Stimulated activated naive CD8-positive, alpha-beta T cell treated with anti-CD3 and anti-CD28 coated beads, Interleukin-15, amount 100 ng/mL, for 72 hours (primary cell): ENCODE measurements at regions not wholly inside any gene's neighbourhood (a gene's known extent, or its start where the extent isn't known, plus 50 kb on each side); places are given as distances from the start of the nearest gene placed in this dataset.
"Not testable (repeated sequence)": the region's sequence is repeated elsewhere in the genome, so short reads cannot be mapped to it uniquely, and the experiment has no call there.

ENCODE experiments used
- ATAC-seq: fragments of 150-1000 bp; cut with Tn5 transposase; 2 replicates; pipeline ENCODE4 v1.10.0; 2021; ENCODE audit warnings: mild to moderate bottlenecking, moderate library complexity
- DNase-seq, 2 donors: peaks; one replicate each; pipeline ENCODE4 v3.0.0; 2021 to 2022
- H3K27ac Mint-ChIP-seq, 2 donors: one replicate each; pipeline ENCODE4 v1.8.0; 2022; ENCODE audit warnings: mild to moderate bottlenecking in 2 of 2, mixed read lengths in 2 of 2, moderate library complexity in 2 of 2
- H3K27me3 Mint-ChIP-seq: one replicate; pipeline ENCODE4 v1.8.0; 2022; ENCODE audit warnings: mixed read lengths
- H3K4me1 Mint-ChIP-seq: one replicate; pipeline ENCODE4 v1.8.0; 2022; ENCODE audit warnings: mild to moderate bottlenecking, mixed read lengths
- H3K4me3 Mint-ChIP-seq, 2 donors: one replicate each; pipeline ENCODE4 v1.8.0; 2022; ENCODE audit warnings: mild to moderate bottlenecking in 2 of 2, mixed read lengths in 2 of 2, moderate library complexity in 1 of 2
- H3K9me3 Mint-ChIP-seq, 2 donors: one replicate each; pipeline ENCODE4 v1.8.0; 2022; ENCODE audit warnings: mixed read lengths in 2 of 2

DNA sequence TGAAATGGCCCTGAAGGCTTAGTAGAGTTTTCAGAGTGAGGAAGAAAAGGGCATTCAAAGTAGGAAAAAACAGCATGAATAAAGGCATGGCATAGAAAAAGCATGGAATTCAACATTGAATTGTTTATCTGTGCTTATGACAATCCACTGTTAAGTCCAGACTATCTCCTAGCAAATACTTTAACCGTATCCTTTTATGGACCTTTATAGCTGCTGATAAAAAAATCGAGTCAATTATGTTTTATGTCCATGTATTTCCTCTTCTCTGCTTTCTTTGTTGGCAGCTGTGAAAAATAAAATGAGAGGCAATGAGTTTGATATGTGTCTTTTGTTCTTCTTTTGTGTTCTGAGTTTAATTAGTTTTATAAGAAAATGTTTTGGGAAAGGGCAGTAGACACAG, 70.4 kb downstream of the TDRD15 start:
- H3K9me3 Mint-ChIP-seq: peaks cover 0 to 8% of the 10 kb centered on the region in 2 donors
- ATAC-seq (no peak), DNase-seq (no peak)
- H3K27me3 Mint-ChIP-seq: no peaks in the 10 kb centered on the region
- H3K4me3 Mint-ChIP-seq: no peak overlapping the region
- H3K4me1 Mint-ChIP-seq: no peaks in the 10 kb centered on the region
- H3K27ac Mint-ChIP-seq: no peak overlapping the region

DNA sequence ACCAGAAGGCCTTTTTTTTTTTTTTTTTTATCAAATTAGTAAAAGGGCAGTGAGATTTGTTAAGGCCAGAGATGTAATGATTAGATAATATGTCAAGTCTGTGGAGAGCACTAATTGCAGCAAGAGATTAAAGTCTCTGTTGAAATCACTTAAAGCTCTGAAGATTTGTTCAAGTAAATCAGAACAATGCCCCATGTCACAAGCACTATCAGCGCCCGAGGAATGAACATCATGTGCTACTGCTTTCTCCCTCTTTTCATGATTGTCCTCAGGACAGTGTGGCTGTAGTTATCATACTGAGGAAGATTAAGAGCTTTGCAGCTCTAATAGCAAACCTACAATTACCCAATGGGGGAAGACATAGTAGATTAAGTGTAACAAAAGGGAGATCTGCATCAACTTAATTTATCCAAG, 71.1 kb downstream of the TDRD15 start:
- no peaks in the 10 kb centered on the region for H3K27me3 Mint-ChIP-seq
- no peak for ATAC-seq
- H3K27ac Mint-ChIP-seq: no peak overlapping the region
- no peak for DNase-seq
- peaks cover 0 to 8% of the 10 kb centered on the region in 2 donors for H3K9me3 Mint-ChIP-seq
- no peak overlapping the region for H3K4me3 Mint-ChIP-seq
- H3K4me1 Mint-ChIP-seq: no peaks in the 10 kb centered on the region

DNA sequence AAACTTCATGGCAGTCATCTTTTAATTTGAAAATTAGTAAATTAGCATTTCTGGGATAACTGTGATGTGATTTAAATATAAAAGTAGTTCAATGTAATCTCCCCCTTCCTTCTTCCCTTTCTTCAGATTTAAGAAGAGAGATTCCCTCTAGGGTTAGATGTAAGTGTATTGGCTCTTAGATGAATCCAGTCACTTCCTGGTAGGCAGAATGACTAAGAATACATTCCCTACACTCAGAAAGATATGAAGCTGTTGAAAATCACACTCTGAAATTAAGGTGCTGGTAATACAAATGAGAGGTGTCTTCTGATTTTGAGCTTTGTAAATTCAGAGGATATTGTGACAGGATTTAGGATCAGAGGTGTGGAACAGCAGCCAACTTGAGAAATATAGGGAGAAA, 71.6 kb downstream of the TDRD15 start:
- DNase-seq: no peak

DNA sequence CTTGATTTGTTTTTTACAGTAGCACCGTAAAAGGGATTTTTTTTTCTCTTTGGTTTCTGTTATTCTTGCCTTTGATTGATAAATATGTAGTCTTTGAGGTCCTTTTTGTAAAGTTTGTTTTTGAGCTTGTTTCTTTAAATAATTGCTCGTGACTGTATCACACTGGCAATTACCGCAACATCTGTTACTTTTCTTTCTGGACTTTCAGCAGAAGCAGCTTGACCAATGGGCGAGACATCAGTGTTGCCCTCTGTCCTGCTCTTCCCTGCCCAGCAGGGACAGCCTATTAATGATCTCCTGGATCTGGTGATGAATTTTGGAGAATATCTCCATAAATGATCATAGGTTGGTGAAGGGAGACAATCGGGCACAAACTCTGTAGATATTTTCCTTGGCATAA, 74.9 kb downstream of the TDRD15 start:
- Mint-ChIP-seq H3K4me1 (no peaks in the 10 kb centered on the region), H3K27me3 (no peaks in the 10 kb centered on the region), H3K9me3 (no peaks in the 10 kb centered on the region), H3K27ac (no peak overlapping the region), H3K4me3 (no peak overlapping the region)
- DNase-seq (no peak), ATAC-seq (no peak)

More for the DNA sequence above, 71.6 kb downstream of the TDRD15 start:
- H3K9me3 Mint-ChIP-seq: peaks cover 0 to 8% of the 10 kb centered on the region in 2 donors
- no peak for ATAC-seq
- no peak overlapping the region for H3K27ac Mint-ChIP-seq
- H3K4me3 Mint-ChIP-seq: no peak overlapping the region
- no peaks in the 10 kb centered on the region for H3K4me1 Mint-ChIP-seq
- H3K27me3 Mint-ChIP-seq: no peaks in the 10 kb centered on the region

DNA sequence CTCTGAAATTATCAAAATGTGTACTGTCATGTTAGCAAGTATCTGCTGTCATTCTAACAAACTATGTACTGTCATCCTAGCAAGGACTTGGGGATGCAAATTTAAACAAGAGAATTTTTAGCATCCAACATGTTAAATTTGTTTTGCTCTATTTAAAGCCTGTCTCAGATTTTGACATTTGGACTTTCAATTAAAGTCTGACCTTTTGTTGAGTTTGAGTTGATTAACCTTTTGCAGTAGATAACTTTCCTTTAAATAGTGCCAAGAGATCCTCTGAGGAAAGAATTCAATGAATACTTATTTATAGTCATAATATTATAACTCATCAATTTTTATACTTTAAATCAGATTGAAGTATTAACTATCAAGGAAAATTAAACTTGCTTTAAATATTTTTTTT, 80.2 kb downstream of the TDRD15 start:
- ATAC-seq (no peak), DNase-seq (no peak)
- Mint-ChIP-seq H3K9me3 (peaks cover 0 to 6% of the 10 kb centered on the region in 2 donors), H3K27ac (no peak overlapping the region), H3K4me3 (no peak overlapping the region), H3K4me1 (no peaks in the 10 kb centered on the region), H3K27me3 (no peaks in the 10 kb centered on the region)

DNA sequence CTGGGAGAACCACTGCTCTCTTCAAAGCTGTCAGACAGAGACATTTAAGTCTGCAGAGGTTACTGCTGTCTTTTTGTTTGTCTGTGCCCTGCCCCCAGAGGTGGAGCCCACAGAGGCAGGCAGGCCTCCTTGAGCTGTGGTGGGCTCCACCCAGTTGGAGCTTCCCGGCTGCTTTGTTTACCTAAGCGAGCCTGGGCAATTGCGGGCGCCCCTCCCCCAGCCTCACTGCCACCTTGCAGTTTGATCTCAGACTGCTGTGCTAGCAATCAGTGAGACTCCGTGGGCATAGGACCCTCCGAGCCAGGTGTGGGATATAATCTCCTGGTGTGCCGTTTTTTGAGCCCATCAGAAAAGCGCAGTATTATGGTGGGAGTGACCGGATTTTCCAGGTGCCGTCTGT, 90.3 kb downstream of the TDRD15 start:
- not testable (repeated sequence) for H3K27ac Mint-ChIP-seq, H3K27me3 Mint-ChIP-seq, ATAC-seq, H3K4me1 Mint-ChIP-seq, H3K4me3 Mint-ChIP-seq, DNase-seq
- H3K9me3 Mint-ChIP-seq: peaks cover 4 to 14% of the 10 kb centered on the region in 2 donors

DNA sequence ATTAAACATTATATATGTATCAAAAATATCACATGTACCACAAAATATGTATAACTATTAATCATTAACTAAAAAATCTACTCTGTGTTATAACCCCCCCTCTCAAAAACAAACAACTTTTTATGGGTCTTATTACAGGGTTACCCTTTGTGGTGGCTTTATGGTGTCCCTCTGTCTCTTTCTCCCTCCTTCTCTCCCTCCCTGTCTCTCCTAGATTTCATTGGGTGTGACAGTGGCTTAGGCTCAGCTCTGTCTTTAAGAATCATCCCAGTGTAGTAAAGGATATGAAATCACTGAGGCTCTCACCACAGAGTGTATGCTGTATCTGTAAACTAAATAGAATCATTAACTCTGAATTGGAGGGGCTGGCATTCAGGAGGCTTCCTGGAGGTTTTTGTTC, 93.7 kb downstream of the TDRD15 start:
- Mint-ChIP-seq H3K9me3 (peaks cover 4 to 8% of the 10 kb centered on the region in 2 donors), H3K4me1 (no peaks in the 10 kb centered on the region), H3K4me3 (no peak overlapping the region), H3K27me3 (no peaks in the 10 kb centered on the region), H3K27ac (no peak overlapping the region)
- ATAC-seq: no peak
- no peak for DNase-seq

DNA sequence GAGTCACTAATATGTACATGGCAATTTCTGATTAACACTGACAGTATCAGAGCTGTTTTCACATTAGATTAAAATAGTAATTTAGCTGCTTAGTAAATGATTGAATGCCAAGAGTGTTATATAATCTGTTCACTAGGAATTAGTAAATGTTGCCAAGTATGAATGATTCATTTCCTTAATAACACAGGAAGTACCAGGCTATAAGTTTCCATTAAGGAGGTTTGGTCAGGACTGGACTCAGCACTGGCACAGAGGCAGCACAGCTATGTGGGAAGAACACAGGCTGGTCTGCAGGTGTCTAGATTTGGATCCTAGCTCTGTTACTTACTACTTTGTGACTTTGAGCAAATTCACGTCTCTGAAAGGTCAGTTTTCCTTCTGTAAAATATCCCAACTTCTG, 97.2 kb downstream of the TDRD15 start:
- H3K4me3 Mint-ChIP-seq: no peak overlapping the region
- ATAC-seq: no peak
- no peak overlapping the region for H3K27ac Mint-ChIP-seq
- H3K9me3 Mint-ChIP-seq: no peaks in the 10 kb centered on the region
- H3K4me1 Mint-ChIP-seq: no peaks in the 10 kb centered on the region
- DNase-seq: no peak
- H3K27me3 Mint-ChIP-seq: no peaks in the 10 kb centered on the region

DNA sequence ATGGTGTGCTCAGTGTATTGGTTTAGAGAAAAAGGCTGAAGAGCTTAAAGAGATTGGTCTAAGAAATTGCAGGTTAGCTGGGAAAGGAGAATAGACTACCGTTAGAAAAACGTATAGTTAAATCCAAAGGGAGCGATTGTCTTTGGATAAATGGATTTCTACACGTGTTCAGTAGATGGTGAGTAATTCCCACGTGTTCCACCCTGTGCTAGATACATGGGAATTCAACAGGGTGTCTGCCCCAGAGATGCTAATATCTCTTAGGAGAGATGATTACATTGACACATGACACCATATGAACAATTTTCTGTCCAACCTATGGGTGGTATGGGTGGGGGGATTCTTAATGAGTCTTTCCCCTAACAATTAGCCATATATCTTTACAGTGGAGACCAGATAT, 99.8 kb downstream of the TDRD15 start:
- no peak overlapping the region for H3K4me3 Mint-ChIP-seq
- no peaks in the 10 kb centered on the region for H3K27me3 Mint-ChIP-seq
- H3K27ac Mint-ChIP-seq: no peak overlapping the region
- DNase-seq: no peak
- no peak for ATAC-seq
- H3K4me1 Mint-ChIP-seq: no peaks in the 10 kb centered on the region
- no peaks in the 10 kb centered on the region for H3K9me3 Mint-ChIP-seq

DNA sequence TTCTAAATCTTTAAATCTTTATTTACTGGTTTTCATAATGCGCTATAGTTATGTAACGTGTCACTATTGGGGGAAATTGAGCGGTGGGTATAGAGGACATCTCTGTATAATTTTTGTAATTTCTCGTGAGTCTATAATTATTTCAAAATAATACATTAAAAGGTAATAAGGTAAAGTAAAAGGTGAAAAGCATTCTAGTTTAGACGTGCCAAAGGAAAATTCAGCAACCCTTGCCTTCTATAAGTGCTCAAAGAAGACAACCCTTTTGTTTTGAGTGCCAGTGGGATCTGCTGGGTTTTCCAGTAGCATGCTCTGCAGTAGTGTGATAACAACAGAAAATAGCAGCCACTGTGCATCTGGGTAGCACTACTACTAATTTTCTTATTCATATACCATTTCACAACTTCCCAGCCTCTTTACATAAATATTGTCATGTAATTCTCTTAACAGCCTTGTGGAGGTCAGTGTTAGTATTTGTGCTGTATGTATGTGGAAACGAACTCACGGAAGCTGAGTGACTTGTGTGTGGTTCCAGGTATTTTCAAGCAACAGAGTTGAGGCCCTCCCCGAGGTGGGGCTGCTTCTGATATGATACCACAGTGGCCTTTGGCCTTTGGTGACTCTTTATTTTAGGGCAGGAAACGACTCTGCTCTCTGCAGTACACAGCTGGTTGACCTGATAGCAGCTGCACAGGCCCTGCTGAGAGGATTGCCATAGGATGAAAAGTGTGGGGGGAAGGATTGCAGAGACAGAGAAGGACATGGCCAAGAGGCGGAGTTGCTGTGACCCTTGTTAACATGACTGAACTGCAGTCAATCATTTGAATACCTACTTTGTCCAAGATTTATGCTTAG, 104.5 kb downstream of the TDRD15 start:
- Mint-ChIP-seq H3K9me3 (peaks cover 0 to 7% of the 10 kb centered on the region in 2 donors), H3K27me3 (no peaks in the 10 kb centered on the region), H3K4me3 (no peak overlapping the region), H3K27ac (no peak overlapping the region), H3K4me1 (no peaks in the 10 kb centered on the region)
- DNase-seq (no peak), ATAC-seq (no peak)

DNA sequence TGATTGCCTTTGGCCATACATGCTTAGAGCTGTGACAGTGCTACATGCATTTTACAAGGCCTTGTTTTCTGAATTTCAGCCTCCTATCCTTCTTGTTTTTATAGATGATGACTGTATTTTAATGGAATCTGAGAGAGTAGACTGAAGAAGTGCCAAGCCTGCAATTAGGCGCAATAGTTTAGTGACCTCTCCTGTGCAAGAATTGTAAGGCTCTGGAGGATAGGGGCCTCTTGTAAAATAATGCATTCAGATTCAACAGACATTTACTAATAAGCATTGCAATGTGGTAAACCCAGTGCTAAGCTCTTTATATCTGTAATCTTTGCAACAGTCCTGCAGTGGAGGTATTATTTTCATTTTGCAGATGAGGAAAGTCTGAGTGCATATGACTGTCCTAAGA, 105.5 kb downstream of the TDRD15 start:
- no peak for DNase-seq
- Mint-ChIP-seq H3K27me3 (no peaks in the 10 kb centered on the region), H3K9me3 (peaks cover 0 to 7% of the 10 kb centered on the region in 2 donors), H3K27ac (no peak overlapping the region), H3K4me1 (no peaks in the 10 kb centered on the region), H3K4me3 (no peak overlapping the region)
- ATAC-seq: no peak

DNA sequence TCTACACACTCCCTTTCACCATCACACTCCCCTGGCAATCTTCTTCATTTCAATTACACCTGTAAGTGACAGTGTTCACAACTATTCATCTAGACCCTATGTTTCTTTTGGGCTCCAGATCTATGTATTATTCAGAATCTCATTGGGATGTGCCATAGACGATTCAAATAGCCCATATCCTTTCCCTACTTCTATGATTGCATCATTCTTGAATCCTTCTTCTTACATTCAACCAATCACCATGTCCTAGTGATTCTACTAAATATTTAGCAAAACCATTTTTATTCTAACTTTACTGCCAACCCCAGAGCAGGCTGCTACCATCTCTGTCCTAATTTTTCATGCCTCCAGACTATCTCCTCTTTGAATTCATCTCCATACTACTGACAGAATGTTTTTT, 106.4 kb downstream of the TDRD15 start:
- Mint-ChIP-seq H3K27me3 (no peaks in the 10 kb centered on the region), H3K4me1 (no peaks in the 10 kb centered on the region), H3K27ac (no peak overlapping the region), H3K4me3 (no peak overlapping the region), H3K9me3 (peaks cover 0 to 7% of the 10 kb centered on the region in 2 donors)
- DNase-seq (no peak), ATAC-seq (no peak)

DNA sequence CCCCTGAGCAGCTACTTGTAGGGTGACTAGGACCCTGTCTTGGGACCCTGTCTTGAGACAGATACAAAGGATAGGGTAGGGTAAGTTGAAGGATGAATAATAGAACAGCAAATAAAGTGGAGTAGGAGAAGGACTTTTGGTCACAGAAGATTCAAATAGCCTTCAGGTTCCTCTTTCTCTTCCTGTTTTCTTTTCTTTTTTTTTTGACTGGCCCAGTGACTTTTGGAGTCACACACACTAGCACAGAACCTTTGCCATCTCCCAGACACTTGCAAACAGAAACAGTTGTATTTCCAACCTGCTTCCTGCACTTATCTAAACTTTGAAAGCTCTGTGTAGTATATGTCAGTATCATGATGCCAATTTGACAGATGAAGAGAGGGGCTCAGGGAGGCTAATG, 108.2 kb downstream of the TDRD15 start:
- Mint-ChIP-seq H3K4me1 (no peaks in the 10 kb centered on the region), H3K4me3 (no peak overlapping the region), H3K27me3 (no peaks in the 10 kb centered on the region), H3K9me3 (peaks cover 0 to 7% of the 10 kb centered on the region in 2 donors), H3K27ac (no peak overlapping the region)
- no peak for DNase-seq
- ATAC-seq: no peak

DNA sequence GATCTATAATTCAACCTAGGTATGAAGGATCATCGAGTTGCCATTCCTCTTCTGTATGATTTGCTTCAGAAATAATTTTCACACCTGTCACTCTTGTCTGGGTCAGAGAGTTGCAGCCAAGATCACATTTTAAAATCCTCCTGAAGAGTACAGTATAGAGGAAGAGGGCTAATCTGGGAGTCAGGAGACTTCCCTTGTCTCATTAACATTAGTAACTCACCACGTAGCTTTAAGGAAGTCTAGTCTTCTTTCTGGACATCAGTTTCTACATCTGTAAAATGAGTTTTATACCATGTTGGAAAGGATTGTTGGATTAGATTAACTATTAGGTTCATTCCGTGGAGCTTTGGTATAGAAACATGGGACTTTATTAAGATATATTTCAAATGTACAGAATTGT, 109.4 kb downstream of the TDRD15 start:
- Mint-ChIP-seq H3K27me3 (no peaks in the 10 kb centered on the region), H3K4me3 (no peak overlapping the region), H3K9me3 (peaks cover 0 to 7% of the 10 kb centered on the region in 2 donors), H3K27ac (no peak overlapping the region), H3K4me1 (no peaks in the 10 kb centered on the region)
- DNase-seq (no peak), ATAC-seq (no peak)

DNA sequence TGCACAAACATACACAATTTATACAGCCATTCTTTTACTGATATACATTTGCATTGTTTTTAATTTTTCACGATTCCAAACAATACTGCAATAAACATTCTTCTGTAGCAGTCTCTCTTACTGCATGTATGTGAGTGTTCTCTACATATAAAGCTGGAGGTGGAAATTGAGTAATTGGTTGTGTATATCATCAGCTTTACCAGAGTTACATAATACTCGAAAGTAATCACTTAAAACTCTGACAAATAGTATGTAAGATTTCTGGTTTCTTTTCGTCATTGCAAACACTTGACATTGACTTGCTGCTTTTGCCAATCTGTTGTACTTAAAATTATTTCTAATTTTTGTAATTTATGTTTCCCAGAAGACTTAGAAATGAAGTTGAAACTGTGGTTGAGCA, 110.2 kb downstream of the TDRD15 start:
- Mint-ChIP-seq H3K9me3 (peaks cover 0 to 7% of the 10 kb centered on the region in 2 donors), H3K27me3 (no peaks in the 10 kb centered on the region), H3K4me3 (no peak overlapping the region), H3K27ac (no peak overlapping the region), H3K4me1 (no peaks in the 10 kb centered on the region)
- no peak for ATAC-seq
- DNase-seq: no peak

DNA sequence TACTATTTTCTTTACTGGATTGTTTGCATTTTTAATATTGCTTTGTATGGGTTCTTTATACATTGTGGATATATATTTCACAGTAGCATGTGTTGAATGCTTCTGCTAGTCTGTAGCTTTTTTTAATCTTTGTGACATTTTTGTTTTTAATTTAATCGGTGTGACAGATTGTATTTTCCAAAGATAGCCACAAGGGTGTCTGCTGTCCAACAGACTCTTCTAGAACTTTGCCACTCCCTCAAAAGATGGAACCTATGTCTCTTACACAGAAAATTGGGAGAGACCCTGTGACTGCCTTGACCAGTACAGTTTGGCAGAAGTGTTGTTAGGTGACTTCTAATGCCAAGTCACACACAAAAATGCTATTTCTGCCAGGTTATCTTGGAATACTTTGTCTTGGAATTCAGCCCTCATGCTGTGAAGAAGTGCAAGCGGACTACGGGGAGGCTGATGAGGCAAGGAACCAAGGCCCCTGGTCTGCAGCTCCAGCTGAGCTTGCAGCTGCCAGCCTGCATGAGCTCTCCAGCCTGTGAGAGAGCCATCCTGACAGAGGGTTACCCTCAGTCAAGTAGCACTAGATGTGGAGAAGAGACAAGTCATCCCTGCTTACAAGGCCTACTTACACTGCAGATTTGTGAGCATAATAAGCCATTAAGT, 110.8 kb downstream of the TDRD15 start:
- H3K4me1 Mint-ChIP-seq: no peaks in the 10 kb centered on the region
- no peak for DNase-seq

More for the DNA sequence above, 110.8 kb downstream of the TDRD15 start:
- Mint-ChIP-seq H3K27me3 (no peaks in the 10 kb centered on the region), H3K27ac (no peak overlapping the region), H3K9me3 (peaks cover 0 to 7% of the 10 kb centered on the region in 2 donors), H3K4me3 (no peak overlapping the region)
- no peak for ATAC-seq
